ENCODE measurements at regions not wholly inside any gene's neighbourhood (a gene's known extent, or its start where the extent isn't known, plus 50 kb on each side); places are given as distances from the start of the nearest gene placed in this dataset.

GRCh38 chr1:25012966-25013962 lies 83.2 kb upstream of the RUNX3 start:
- intact Hi-C loops (cut with micrococcal nuclease) = no loop called here
- DNase-seq (no peak), ATAC-seq (ENCODE audit: low read depth) (no peak)
- Histone ChIP-seq H2AFZ (replicated peaks; ENCODE audit: low read length, poor library complexity) (no peak overlapping the region), H4K8ac (ENCODE audit: low read depth in 2 of 2, low read length in 2 of 2) (no peak overlapping the region), H3K36me3 (ENCODE audit: control insufficient read depth, insufficient read depth, low read length) (no peaks in the 10 kb centered on the region), H3K4me3 (ENCODE audit: insufficient read depth, low read depth, low read length) (no peak overlapping the region), H3K27me3 (ENCODE audit: control insufficient read depth, insufficient read depth, low read length) (peaks cover 4% of the 10 kb centered on the region; the same call in 1 of the 2 replicates), H2AK5ac (ENCODE audit: low read depth, low read length) (0 out of 2 replicates have a peak overlapping the region, but pooled peaks have one; percentile 12), H3K9me1 (ENCODE audit: insufficient read depth, low read length) (peaks cover 7% of the 10 kb centered on the region), H3K4me1 (ENCODE audit: control insufficient read depth, insufficient read depth, low read length) (peaks cover 8% of the 10 kb centered on the region), H2BK120ac (ENCODE audit: low read depth, low read length) (no peak overlapping the region), H4K5ac (ENCODE audit: low read depth, low read length) (no peak overlapping the region), H4K91ac (ENCODE audit: insufficient read depth, low read depth, low read length) (no peak overlapping the region), H2BK20ac (ENCODE audit: low read depth, low read length) (no peak overlapping the region), H3K56ac (ENCODE audit: extremely low read depth, insufficient read depth, low read length) (no peak overlapping the region), H3K79me1 (ENCODE audit: low read depth in 1 of 2, low read length in 2 of 2) (no peaks in the 10 kb centered on the region), H3K14ac (replicated peaks; ENCODE audit: low read depth, low read length) (no peak overlapping the region), H3K23ac (ENCODE audit: low read depth, low read length) (no peak overlapping the region), H2BK5ac (ENCODE audit: low read depth, low read length, poor library complexity, severe bottlenecking) (no peak overlapping the region), H3K27ac (ENCODE audit: insufficient read depth, low read length) (no peak overlapping the region), H3K9ac (ENCODE audit: low read depth, low read length) (no peak overlapping the region), H3K4me2 (ENCODE audit: low read depth, low read length) (no peak overlapping the region), H3K4ac (ENCODE audit: low read depth, low read length) (no peak overlapping the region), H4K20me1 (ENCODE audit: insufficient read depth, low read length) (no peaks in the 10 kb centered on the region), H2BK15ac (ENCODE audit: low read depth, low read length) (no peak overlapping the region), H3K18ac (ENCODE audit: low read depth, low read length) (no peak overlapping the region), H2AK9ac (replicated peaks; ENCODE audit: low read depth, low read length, poor library complexity) (peak overlapping the region; percentile 39), H3K9me3 (ENCODE audit: control insufficient read depth, insufficient read depth, low read length) (peaks cover 7% of the 10 kb centered on the region)
- TF ChIP-seq RCOR1 (IDR thresholded peaks at IDR 0.05; ENCODE audit: insufficient replicate concordance, low read length) (no peak), SMC3 (IDR thresholded peaks at IDR 0.05; ENCODE audit: low read depth, low read length) (no peak), MAZ (IDR thresholded peaks at IDR 0.05; ENCODE audit: borderline replicate concordance, low read depth, low read length) (no peak), BHLHE40 (IDR thresholded peaks at IDR 0.05; ENCODE audit: low read depth, low read length) (no peak)
- in situ Hi-C loops (cut with MboI; ENCODE audit: low sequenced_read_pairs) = no loop called here
- ChIA-PET POLR2A (ENCODE audit: unreplicated experiment) (no interaction called here), CTCF (no interaction called here)
- dilution Hi-C loops (cut with HindIII; ENCODE audit: low sequenced_read_pairs, unreplicated experiment) = no loop called here
- WGBS, 2 experiments (ENCODE audit: extremely low coverage in 2 of 2, insufficient read length in 1 of 2) = 72% methylated on average over 9 of the region's 17 CpGs; no CpG with 5 or more reads in 1 of the 2 experiments
- no TSS peak for BruUV-seq (replicated peaks)

Measured in IMR-90 (cell line).